ENCODE measurements at regions not wholly inside any gene's neighbourhood (a gene's known extent, or its start where the extent isn't known, plus 50 kb on each side); places are given as distances from the start of the nearest gene placed in this dataset.

- DNase-seq (ENCODE audit: low read depth): no peak
- H3K4me3 ChIP-seq (ENCODE audit: low read depth, low read length): no peak overlapping the region
- no peak for TF ChIP-seq CTCF (conservative IDR thresholded peaks at IDR 0.05; ENCODE audit: low read depth, low read length)
Measured at GRCh38 chr13:28590461-28590860, 68.5 kb upstream of the POMP start.

- DNase-seq (ENCODE audit: low read depth): no peak
- H3K4me3 ChIP-seq (ENCODE audit: low read depth, low read length): no peak overlapping the region
- TF ChIP-seq CTCF (conservative IDR thresholded peaks at IDR 0.05; ENCODE audit: low read depth, low read length): no peak
Measured at GRCh38 chr13:28588296-28588695, 70.6 kb upstream of the POMP start.

- TF ChIP-seq CTCF (conservative IDR thresholded peaks at IDR 0.05; ENCODE audit: low read depth, low read length): no peak
- no peak for DNase-seq (ENCODE audit: low read depth)
- H3K4me3 ChIP-seq (ENCODE audit: low read depth, low read length): no peak overlapping the region
Measured at GRCh38 chr13:28587174-28587540, 71.8 kb upstream of the POMP start.

DNA sequence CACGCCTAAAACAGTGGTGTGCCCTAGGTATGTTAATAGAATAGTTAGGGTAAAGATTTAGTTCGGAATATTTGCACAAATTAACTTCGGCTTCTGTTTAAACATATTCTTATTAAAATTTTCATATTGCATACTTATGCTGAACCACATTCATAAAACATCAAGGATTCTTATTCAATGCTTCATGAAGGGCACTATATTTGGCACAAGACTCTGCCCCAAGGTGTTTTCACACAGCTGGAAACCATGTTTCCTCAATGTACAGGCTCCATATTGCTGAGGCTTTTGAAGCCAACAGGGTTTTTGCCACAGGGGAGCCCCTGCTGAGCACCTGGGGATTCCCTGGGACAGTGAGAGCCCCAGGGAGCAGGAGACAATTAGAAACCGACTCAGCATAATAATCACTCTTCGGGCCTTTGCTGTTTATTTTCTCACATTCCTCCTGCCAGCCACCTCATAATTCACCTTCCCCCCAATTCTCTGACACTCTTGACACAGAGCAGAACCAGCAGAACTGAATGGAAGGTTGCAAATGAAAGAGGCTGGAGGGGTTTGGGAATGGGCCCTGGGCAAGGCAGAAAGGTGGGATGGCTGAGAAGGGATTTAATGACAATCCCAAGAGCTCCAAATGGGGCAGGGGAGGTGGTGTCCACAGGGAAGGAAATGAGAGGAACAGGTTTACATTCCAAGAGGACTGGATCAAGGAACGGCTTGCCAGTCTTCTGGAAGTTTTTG is 72.3 kb upstream of the POMP start:
- no peak for TF ChIP-seq CTCF (conservative IDR thresholded peaks at IDR 0.05; ENCODE audit: low read depth, low read length)
- no peak for DNase-seq (ENCODE audit: low read depth)
- H3K4me3 ChIP-seq (ENCODE audit: low read depth, low read length): no peak overlapping the region

GRCh38 chr13:28585561-28585960 is 73.4 kb upstream of the POMP start:
- DNase-seq (ENCODE audit: low read depth): peak; percentile 33
- no peak for TF ChIP-seq CTCF (conservative IDR thresholded peaks at IDR 0.05; ENCODE audit: low read depth, low read length)
- no peak overlapping the region for H3K4me3 ChIP-seq (ENCODE audit: low read depth, low read length)

DNA sequence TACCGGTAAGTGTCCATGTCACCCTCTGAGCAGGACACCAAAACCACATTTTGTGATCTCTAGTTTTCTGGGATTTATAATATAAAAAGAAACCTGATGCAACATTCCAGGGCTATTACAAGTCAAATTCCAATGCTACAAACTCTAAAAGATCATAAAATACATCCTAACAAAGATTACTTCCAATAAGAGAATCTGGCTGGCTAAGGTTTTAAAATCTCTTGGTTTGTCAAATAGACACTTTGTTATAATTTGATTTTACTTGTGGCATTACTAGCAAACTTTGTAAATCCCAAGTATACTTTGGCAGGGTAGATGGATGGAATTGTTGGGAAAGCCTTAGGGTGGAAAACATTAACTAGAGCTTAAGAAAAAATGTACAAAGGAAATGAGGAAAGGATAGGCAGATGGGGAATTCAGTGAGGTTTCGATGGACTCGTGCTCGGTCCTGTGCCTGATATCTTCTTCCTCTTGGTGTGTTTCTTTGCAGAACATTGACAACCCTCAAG is 74.0 kb upstream of the POMP start:
- peak; percentile 46 for DNase-seq (ENCODE audit: low read depth)
- no peak overlapping the region for H3K4me3 ChIP-seq (ENCODE audit: low read depth, low read length)
- TF ChIP-seq CTCF (conservative IDR thresholded peaks at IDR 0.05; ENCODE audit: low read depth, low read length): no peak

GRCh38 chr13:28583651-28584091 is 75.3 kb upstream of the POMP start:
- DNase-seq (ENCODE audit: low read depth): no peak
- no peak for TF ChIP-seq CTCF (conservative IDR thresholded peaks at IDR 0.05; ENCODE audit: low read depth, low read length)
- no peak overlapping the region for H3K4me3 ChIP-seq (ENCODE audit: low read depth, low read length)

All from choroid plexus epithelial cell (primary cell).